Stimulated activated CD8-positive, alpha-beta memory T cell treated with anti-CD3 and anti-CD28 coated beads, Interleukin-7, amount 100 ng/mL, for 24 hours (primary cell): ENCODE measurements at regions not wholly inside any gene's neighbourhood (a gene's known extent, or its start where the extent isn't known, plus 50 kb on each side); places are given as distances from the start of the nearest gene placed in this dataset.
"Not testable (repeated sequence)": the region's sequence is repeated elsewhere in the genome, so short reads cannot be mapped to it uniquely, and the experiment has no call there.

ENCODE experiments used
- DNase-seq: peaks from one replicate; pipeline ENCODE4 v3.0.0-alpha.2; 2020; ENCODE audit warnings: low read depth

- DNase-seq, result no peak
Observed at GRCh38 chr6:167662075-167662880, 164.4 kb upstream of the AFDN start.

GRCh38 chr6:167662881-167663205 is 163.9 kb upstream of the AFDN start:
- no peak for DNase-seq

- no peak for DNase-seq
Observed at GRCh38 chr6:167663316-167663715, 163.4 kb upstream of the AFDN start.

- no peak for DNase-seq
Observed at GRCh38 chr6:167663784-167664443, 162.8 kb upstream of the AFDN start.

- no peak for DNase-seq
Observed at GRCh38 chr6:167664678-167665660, 161.7 kb upstream of the AFDN start.

- DNase-seq, result no peak
Observed at GRCh38 chr6:167665698-167666330, 160.9 kb upstream of the AFDN start.

- no peak for DNase-seq
Observed at GRCh38 chr6:167666571-167667203, 160.0 kb upstream of the AFDN start.

GRCh38 chr6:167667204-167668018 is 159.3 kb upstream of the AFDN start:
- DNase-seq, result no peak

- no peak for DNase-seq
Observed at GRCh38 chr6:167668019-167668753, 158.5 kb upstream of the AFDN start.

GRCh38 chr6:167668754-167669552 is 157.8 kb upstream of the AFDN start:
- no peak for DNase-seq

GRCh38 chr6:167669553-167669849 is 157.2 kb upstream of the AFDN start:
- DNase-seq, result no peak

GRCh38 chr6:167669870-167670802 is 156.6 kb upstream of the AFDN start:
- DNase-seq, result no peak

GRCh38 chr6:167670938-167671338 is 155.8 kb upstream of the AFDN start:
- no peak for DNase-seq

- not testable (repeated sequence) for DNase-seq
Observed at GRCh38 chr6:167671379-167671976, 155.2 kb upstream of the AFDN start.

- DNase-seq, result no peak
Observed at GRCh38 chr6:167671977-167672687, 154.6 kb upstream of the AFDN start.

- DNase-seq, result no peak
Observed at GRCh38 chr6:167672738-167673137, 154.0 kb upstream of the AFDN start.

- no peak for DNase-seq
Observed at GRCh38 chr6:167673946-167674345, 152.8 kb upstream of the AFDN start.
